DMS53 treated with DMSO at 0.1 percent for 48 hours (cell line): ENCODE measurements at regions not wholly inside any gene's neighbourhood (a gene's known extent, or its start where the extent isn't known, plus 50 kb on each side); places are given as distances from the start of the nearest gene placed in this dataset.

Experiments used
- DNase-seq: peaks from one replicate; lab custom pipeline; 2025; ENCODE audit not compliant: unreplicated experiment; lab: John Stamatoyannopoulos, UW

DNA sequence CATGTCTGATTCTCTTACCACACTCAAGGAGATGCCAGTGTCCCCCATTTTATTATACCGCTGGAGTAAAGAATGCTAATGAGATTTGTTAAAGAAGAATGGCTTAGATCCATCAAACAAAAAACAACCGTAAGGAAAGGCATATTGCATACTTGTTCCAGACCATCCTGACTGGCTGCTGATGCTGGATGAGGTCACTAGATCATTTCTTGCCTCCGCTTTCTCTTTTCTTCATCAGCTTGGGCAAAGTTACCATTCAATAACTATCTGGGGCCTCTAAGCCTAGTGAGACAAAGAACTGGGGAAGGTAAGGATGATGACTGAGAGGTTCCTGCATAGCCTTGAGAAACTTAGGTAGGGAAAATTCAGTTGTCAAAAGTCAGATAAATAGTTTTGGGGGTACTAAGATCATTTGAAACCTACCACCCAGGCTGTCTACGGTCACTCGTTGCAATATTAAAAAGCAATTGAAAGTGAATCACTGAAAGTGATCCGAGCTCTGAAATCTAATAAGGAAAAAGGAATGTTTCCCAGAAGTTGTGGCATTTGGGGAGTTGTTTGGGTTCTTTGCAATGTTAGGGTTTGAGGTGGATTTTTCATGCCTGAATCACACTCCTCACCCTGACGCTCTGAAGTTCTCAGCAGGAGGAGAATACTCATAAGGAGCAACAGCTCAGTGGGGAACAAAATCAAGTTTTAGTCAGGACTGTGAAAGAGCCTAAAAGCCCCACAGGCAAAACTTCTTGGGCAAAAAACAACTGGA is 176.8 kb downstream of the HHIPL2 start:
- DNase-seq = no peak

DNA sequence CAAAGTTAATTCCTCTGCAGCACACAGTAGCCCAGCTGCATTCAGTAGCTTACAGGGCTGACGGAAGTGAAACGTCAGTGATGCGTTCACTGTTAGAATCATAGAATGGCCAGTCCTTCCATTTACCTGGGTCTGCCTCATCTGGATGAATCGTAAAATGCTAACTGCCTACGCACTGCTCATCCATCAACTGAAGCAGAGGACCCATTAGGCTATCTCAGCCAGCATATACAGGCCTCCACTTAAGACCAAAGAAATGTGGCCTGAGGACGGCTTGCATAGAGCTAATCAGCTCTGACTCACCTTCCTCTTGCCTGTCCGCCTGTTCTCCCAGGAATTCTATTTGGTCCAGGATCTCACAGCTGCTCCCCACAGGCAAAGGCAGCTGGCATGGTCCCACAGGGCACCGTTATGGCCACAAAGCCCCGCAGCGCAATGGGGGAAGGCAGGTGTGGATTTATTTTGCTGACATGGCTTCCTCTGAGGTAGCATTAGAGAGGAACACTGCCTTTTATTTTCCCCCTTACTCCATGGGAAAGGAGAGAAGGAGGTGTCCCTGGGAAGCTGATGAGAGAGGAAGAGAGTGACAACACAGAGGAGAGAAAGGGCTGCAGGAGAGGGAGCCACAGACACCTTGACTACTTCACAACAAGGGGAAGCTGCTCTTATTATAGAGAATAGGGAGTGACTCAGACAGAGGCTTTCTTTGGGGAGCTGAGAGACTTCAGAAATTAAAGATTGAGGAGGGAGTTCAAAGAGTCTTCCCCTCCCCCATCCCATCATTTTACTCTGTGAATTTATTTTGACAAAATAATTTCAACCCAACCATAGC is 177.6 kb downstream of the HHIPL2 start:
- no peak for DNase-seq

DNA sequence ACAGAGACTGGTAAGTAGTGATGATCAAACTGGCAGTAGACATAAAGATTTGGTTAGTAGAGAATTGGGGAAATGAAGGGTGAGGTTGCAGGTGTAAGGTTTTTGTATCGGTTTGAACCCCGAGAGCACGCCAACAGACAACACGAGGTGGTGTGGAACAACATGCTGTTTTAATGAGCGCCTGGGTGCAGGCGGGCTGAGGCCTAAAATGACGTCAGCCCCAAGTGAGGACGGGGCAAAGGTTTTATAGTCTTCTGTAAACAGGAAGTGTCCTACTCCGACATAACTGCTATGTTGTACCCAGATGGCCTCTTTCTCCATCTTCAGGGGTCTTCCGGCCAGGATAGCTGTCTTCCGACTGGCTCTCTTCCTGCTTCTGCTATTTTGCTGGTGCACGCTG is 178.8 kb downstream of the HHIPL2 start:
- no peak for DNase-seq

DNA sequence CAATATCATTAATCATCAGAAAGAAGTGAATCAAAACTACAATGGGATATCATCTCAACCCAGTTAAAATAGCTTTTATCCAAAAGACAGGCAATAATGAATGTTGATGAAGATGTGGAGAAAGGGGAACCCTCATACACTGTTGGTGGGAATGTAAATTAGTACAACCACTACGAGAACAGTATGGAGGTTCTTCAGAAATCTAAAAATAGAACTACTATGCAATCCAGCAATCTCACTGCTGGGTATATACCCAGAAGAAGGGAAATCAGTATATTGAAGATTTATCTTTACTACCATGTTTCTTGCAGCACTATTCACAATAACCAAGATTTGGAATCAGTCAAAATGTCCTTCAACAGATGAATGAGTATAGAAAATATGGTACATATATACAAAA is 189.8 kb downstream of the HHIPL2 start:
- no peak for DNase-seq

DNA sequence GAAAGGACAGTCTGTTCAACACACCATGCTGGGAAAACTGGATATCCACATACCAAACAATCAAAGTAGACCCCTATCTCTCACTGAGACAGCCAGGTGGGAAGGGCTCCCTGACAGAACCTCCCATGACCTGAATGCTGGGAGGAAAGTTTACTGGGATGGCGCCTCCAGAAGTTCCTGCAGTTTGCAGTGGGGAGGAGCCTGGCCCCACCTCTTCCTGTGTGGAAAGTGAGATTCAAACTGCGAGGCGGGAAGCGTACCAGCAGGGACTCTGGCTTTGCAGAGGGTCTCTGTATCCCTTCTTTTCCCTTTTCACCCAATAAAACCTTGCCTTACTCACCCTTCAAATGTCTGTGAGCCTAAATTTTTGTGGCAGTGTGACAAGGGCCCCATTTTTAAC is 190.7 kb downstream of the HHIPL2 start:
- no peak for DNase-seq

DNA sequence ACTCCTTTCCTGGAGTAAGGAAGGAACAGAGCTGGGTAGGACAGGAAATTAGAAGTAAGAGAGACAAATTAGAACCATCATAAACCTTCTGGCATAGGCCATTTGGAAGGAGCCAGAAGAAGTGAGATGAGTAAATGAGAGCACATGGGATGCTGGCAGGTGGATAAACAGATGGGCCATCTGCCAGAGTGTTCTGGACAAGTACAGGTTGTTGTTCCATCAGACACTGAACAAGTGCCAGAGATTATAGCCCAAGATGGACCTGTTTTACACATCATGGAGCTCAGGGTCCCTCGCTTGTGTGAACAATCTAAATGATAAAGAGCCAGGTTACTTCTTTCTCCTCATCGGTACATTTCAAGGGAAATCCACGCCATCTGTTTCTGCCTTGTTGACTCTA is 200.3 kb downstream of the HHIPL2 start:
- peak; percentile 17 for DNase-seq

DNA sequence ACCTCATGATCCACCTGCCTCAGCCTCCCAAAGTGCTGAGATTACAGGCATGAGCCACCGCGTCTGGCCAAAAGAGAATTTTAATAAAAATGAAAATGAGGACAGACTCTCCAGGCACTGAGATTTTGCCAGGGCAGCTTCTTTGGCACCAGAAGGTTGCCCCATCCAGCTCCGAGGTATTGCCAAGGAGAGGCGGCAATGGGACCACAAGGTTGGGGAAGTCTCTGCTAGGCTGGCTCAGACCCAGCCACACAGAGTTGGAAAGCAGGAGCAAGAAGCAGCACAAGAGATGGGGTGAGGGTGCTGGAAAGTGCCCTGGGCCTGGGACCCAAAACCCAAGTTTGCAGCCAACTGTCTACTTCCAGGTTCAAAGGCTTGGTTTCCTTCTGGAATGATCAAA is 200.9 kb downstream of the HHIPL2 start:
- no peak for DNase-seq

DNA sequence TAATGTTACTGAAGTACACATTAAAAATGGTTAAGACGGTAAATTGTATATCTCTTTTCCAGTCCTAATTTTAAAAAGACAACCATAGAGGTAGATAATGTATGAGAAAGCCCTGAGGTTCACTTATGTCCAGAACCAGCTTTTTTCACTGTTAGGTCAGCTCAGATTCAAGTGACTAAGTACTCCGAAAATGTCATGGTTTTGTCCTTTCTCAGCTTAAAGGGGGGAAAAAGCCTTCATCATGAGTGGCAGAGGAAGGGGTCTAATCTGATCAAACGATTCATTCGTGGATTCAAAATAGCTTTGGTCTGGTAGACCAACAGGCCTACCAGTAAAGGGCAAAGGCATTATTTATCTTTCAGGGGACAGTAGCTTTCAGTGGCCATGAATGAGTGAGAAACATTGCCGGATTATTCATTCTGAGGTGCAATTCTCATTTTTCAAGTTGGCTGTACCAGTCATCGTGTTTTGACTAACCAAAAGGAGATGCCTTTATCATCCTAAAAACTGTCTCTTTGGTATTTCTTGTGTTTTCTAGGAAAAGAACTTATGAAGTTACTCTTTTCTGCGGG is 208.4 kb downstream of the HHIPL2 start:
- DNase-seq = no peak

DNA sequence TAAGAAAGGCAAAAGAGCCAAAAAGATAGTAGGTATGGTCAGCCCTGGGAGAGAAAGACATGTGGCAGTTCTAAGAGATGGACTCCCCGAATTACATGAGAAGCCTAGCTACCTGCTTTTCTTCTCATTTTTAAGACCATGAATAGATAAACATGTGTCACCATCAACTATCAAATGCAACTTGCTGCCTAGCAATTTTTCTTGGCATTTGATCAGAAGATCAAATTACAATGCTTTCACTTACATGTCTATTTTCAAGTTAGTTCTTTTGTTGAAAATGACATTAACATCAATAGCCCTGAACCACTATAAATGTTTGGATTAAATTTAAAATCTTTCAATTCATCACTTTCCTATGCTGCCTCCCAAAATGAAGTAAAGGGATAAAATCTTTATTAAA is 212.3 kb downstream of the HHIPL2 start:
- DNase-seq = no peak

DNA sequence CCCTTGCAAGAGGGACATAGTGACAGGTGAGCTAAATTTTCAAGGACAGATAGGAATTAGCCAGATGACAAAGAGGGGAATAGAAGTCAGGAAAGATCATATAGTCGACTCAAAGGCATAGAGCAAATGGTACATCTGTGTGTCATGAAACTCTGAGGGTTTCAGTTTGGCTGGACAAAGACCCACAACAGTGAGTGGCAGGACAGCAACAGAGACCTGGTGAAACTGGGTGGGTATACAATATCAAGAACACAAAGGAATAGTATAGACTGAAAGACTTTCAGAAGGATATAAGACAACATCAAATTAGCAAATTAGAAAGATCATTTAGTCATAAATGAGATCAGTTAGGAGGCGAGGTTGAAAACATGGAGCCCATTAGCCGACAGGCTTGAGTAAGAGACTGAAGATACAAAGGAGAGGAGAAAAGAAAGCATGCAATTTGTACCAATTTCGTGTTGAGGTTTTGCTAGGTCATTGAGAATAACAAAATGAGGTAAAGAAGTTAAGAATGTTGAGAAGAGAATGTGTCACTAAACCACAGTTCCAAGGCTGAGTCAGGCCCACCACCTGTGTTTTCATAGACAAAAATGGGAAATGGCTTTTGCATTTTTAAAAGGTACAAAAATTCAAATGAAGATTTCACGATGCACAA is 213.8 kb downstream of the HHIPL2 start:
- DNase-seq = no peak

DNA sequence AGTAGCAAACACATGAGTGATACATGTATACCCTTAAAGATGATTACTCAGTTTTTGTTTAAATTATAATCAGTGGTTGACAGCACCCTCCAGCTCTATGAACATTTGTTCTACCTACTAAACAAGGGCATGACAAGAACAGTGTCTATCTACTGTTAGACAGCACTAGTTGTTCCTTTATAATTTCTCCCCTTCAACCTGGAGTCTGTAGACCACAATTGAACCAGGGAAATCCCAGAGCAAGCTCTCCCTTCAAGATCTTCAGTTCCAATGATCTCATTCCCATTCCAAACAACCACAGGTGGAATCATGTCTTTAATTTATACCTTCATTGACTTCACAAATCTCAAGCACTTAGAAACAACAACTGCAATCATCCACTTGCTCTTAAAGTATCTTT is 216.1 kb downstream of the HHIPL2 start:
- no peak for DNase-seq

DNA sequence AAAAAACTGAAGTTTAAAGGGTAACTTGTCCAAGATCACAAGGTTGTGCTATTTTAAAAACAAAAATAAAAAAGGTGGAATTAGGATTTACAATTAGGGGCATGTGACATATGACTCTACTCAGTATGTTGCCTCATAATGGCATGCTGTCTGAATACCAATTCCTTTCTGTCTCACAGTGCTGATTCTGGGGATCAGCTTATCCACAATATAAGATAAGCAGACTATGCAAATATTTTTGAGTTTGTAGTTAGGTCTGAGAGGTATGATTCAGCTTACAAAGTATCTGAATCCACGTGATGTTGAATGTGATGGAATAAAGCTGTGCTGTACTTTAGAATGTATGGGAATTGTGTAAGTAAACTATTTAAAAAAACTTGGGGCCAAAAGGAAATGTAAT is 216.6 kb downstream of the HHIPL2 start:
- DNase-seq = no peak

DNA sequence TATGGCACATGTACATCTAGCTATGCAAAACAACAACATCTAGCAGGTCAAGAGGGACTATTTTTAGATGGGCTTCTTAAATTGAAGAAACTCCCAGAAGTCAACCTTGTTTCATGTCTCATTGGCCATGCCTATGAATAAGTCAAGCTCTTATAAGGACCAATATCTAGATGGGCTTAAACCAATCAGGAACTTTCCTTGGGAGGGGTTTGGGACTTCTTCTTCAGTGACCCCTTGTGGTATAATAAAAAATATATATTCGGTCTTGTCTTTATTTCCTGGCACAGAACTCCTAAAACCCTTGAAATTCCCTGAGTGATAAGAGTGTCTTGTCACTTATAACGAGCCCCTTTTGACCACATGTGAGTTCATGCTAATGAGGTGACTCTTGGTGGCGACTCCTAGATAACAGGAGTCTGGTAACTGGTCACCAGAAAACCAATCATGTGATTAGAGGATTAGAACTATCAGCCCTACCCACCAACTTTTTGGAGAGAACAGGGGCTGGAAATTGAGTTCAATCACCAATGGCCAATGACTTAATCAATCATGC is 218.3 kb downstream of the HHIPL2 start:
- DNase-seq = no peak

DNA sequence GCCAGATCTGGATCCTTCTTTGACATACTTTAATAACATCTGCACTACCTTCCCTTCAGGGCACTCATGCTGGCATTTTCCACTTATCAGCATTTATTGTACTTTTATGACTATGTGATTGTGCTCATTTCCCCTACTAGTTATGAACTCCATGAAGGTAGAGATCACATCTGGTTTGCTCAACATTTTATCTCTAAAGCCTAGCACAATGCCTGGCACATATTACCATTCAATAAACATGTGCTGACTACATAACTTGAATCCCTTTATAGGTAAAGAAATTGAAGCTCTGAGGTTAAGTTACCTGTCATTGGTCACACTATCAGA is 221.2 kb downstream of the HHIPL2 start:
- DNase-seq = no peak

DNA sequence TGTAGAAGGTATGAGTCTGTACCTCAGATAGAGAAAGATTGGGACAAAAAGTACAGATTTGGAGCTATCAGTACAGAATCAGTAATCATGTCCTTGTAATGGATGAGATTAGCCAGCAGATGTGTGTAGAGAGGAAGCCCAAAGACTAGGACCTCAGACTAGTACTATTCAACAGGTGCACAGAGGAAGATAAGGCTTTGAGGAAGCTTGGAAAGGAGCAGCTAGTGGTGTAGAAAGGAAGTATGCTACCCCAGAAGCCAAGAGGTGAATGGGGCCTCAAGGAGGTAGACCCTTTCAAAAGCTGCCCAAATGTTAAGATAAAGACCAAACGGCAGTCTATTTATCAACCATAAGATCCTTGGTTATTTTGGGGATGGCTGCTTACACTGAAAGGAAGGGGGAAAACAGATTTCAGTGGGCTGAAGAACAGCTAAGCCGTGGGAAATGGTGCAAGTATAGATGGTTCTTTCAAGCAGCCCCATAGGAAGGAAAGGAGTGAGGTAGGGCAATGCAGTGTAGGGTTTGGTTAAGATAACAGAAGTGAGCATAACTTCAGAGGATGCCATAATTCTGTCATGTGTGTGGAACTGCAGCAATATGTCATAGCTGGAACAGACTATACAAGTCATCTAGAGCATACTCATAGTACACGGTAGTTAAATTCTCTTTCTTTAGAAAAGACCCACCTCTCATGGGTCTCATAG is 221.7 kb downstream of the HHIPL2 start:
- DNase-seq = no peak

DNA sequence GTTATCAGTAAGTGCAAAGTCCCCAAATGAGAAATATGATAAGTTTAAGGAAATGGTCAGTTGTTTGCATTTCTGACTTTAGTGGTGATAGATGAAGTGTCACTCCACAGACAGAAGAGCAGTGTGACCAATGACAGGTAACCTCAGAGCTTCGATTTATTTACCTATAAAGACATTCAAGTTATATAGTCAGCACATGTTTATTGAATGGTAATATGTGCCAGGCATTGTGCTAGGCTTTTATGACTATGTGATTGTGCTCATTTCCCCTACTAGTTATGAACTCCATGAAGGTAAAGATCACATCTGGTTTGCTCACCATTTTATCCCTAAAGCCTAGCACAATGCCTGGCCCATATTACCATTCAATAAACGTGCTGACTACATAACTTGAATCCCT is 222.4 kb downstream of the HHIPL2 start:
- DNase-seq = no peak

DNA sequence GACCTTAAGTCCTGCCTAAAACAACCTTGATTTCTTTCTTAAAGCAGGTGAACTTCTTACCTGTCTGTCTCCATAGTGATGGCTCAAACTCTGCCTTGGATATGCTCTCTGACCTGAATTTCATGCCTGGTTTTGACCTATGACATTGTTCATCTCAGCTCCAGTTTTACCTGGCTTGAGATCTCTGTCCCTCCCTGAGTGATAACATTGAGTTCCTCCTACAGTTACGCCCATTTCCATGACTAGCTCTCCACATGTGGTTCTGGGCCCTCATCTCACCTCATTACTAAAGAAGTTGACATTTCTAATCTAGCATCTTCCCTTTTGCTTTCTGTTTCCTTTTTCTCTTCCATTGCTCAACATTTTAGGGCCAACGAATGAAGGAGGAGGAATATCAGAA is 233.1 kb downstream of the HHIPL2 start:
- DNase-seq = no peak

DNA sequence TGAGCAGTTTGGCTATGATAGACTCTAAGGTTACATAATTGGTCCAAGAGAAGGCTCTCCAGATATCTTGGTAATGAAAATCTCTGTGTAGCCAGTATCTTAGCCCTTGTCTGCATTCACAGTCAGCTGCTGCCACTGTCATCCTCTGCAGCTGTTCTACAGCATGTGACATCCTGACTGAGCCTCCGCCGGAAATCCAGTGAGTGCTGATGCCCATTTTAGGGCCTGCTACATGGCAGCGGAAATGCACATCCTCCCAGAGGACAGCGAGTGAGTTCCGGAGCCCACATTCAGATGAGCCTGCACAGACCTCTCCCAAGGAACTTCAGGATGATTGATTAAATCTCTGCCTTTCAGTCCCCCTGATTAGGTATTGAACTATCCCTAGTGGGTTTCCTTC is 237.1 kb downstream of the HHIPL2 start:
- DNase-seq = no peak

DNA sequence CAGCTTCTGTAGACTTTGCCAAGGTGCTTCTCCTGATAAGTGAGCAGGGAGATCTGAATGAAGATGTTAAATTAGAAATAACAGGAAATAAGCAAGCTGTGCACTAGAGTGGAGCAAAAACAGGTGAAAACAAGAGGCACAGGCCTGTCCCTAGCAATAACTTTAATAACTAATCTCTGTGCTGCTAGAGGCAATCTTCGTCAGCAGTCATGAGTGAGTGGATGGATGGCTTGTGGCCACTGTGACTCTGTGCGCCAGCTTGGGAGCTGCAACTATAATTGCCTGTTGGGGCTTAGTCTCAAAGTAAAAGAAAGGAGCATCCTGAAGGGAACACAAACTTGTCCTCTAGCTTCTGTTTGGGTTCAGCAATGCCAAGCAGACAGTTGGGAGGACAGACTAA is 240.3 kb downstream of the HHIPL2 start:
- DNase-seq = no peak

DNA sequence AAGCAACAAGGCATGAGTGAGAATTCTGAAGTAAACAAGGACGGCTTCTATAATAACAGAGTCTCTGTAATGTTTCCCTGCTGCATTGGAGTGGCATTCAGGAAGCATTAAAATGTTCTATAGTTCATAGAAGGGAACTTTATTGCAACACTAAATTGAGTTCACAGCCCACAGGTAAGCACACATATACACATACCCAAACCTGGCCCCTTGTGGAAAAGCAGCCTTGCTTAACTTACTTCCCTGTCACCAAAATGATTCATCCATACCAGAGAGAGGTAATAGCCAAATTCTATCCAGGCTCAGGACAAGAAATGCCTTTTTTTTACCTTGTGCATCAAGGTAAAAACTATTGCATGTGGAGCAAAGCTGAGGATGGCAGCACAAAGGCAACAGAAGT is 241.4 kb downstream of the HHIPL2 start:
- no peak for DNase-seq

DNA sequence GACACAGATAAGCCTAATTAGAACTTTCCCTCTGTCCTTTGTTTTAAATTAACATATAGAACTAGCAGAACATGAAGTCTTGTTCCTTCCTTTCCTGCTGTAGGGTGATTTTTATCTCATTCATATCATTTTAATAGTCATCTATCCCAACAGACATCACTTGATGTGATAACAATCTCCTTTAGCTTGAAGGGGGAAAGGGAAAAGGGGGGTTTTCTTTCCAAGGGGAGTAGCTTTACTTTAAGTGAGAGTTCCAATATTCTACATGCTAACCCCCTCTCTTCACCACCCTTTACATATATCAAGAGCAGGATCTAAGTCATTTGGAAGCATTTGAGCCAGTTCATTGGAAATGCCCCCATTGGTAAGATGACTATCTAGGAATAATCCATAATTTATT is 241.9 kb downstream of the HHIPL2 start:
- DNase-seq = no peak
